ENCODE measurements at regions not wholly inside any gene's neighbourhood (a gene's known extent, or its start where the extent isn't known, plus 50 kb on each side); places are given as distances from the start of the nearest gene placed in this dataset.

- TF ChIP-seq CTCF (IDR thresholded peaks at IDR 0.05), result no peak
- TF ChIP-seq POLR2A (IDR thresholded peaks at IDR 0.05), result no peak
Measured at GRCh38 chr3:182544542-182544941, 248.8 kb upstream of the ATP11B start.

Measured in testis (tissue), 2 donors.